ENCODE measurements at regions not wholly inside any gene's neighbourhood (a gene's known extent, or its start where the extent isn't known, plus 50 kb on each side); places are given as distances from the start of the nearest gene placed in this dataset.

DNA sequence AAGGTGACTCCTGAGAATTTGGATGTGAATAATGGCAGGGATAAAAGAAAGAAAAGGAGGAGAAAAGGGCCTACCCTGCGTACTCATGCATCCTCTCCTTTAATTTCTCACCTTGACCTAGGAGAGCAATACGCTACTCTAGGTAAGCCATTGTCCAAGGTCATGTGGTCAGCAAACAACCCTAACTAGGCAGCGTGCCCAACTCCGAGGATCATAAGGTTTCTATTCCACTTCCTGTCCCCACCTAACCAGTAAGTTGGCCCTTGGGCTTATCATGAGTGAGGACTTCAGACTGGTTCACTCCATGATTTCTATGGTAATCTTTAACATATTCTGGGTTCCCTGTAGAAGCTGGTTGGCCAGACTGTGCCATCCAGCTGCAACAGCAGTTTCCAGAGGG is 315.1 kb upstream of the CCL2 start:
- no peak for DNase-seq (ENCODE audit: low read depth, low spot score)
- TF ChIP-seq, protein P1, sequence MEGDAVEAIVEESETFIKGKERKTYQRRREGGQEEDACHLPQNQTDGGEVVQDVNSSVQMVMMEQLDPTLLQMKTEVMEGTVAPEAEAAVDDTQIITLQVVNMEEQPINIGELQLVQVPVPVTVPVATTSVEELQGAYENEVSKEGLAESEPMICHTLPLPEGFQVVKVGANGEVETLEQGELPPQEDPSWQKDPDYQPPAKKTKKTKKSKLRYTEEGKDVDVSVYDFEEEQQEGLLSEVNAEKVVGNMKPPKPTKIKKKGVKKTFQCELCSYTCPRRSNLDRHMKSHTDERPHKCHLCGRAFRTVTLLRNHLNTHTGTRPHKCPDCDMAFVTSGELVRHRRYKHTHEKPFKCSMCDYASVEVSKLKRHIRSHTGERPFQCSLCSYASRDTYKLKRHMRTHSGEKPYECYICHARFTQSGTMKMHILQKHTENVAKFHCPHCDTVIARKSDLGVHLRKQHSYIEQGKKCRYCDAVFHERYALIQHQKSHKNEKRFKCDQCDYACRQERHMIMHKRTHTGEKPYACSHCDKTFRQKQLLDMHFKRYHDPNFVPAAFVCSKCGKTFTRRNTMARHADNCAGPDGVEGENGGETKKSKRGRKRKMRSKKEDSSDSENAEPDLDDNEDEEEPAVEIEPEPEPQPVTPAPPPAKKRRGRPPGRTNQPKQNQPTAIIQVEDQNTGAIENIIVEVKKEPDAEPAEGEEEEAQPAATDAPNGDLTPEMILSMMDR (IDR thresholded peaks at IDR 0.05; ENCODE audit: low read depth, low read length), result no peak
- Histone ChIP-seq H3K27ac (ENCODE audit: low read depth, low read length) (no peak overlapping the region), H3K9me3 (ENCODE audit: control insufficient read depth, insufficient read depth, low read length) (peaks cover 13% of the 10 kb centered on the region), H3K4me3 (ENCODE audit: low read depth, low read length) (no peak overlapping the region), H3K27me3 (ENCODE audit: control insufficient read depth, insufficient read depth, low read length) (no peaks in the 10 kb centered on the region)
- POLR2A ChIA-PET, result no interaction called here
- CTCF ChIA-PET, result no interaction called here

DNA sequence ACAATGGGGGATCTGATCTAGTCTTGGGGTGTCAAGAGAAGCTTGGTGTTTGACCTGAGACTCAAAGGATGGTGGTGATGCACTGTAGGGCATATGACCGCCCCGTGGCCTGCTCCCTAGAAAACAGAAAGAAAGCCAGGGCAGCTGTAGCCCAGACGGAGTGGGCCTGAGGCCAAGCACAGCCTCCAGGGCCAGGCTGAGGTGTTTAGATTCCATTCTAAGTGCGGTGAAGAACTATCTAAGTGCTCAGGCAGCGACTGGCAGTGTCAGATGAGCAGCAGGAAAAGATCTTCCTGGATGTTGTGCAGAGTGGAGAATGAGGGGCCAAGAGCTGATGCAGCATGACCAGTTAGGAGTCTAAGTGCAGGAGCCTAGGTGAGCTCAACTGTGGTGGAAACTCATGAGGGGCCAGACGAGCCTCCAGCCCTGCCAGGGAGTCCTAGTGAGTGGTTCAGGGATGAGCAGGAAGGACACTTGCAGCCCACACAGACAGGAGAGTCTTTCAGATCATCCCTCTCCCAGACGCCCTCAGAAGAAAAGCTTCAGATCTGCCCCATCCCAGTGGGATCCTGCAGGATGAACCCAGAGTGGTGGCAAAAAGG is 314.2 kb upstream of the CCL2 start:
- H3K9me3 ChIP-seq (ENCODE audit: control insufficient read depth, insufficient read depth, low read length), result peaks cover 12% of the 10 kb centered on the region
- no peak for DNase-seq (ENCODE audit: low read depth, low spot score)
- no peak overlapping the region for H3K4me3 ChIP-seq (ENCODE audit: low read depth, low read length)
- CTCF ChIA-PET, result no interaction called here
- TF ChIP-seq, protein P1 (IDR thresholded peaks at IDR 0.05; ENCODE audit: low read depth, low read length), result no peak
- no peak overlapping the region for H3K27ac ChIP-seq (ENCODE audit: low read depth, low read length)
- POLR2A ChIA-PET, result no interaction called here
- no peaks in the 10 kb centered on the region for H3K27me3 ChIP-seq (ENCODE audit: control insufficient read depth, insufficient read depth, low read length)

DNA sequence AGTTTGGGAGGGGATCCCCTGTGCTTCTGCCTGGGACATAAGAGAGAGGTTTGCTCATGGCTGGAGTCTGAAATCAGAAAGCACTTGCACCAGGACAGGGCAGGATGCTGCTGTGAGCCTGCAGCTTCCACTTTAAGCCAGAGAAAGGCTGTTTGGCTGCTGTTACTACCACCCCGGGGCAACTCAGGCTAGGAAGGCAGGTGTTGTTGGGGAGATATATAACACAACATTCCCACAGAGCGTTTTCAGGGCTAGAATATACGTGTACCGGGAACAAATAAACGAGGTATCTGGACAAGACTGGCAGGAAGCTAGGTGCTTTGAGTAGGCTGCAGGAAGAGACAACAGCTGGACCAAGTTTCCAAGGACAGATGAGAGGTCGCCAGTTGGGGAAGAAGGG is 313.3 kb upstream of the CCL2 start:
- TF ChIP-seq, protein P1 (IDR thresholded peaks at IDR 0.05; ENCODE audit: low read depth, low read length), result no peak
- no peak for DNase-seq (ENCODE audit: low read depth, low spot score)
- H3K4me3 ChIP-seq (ENCODE audit: low read depth, low read length), result no peak overlapping the region
- POLR2A ChIA-PET, result no interaction called here
- CTCF ChIA-PET, result no interaction called here
- H3K9me3 ChIP-seq (ENCODE audit: control insufficient read depth, insufficient read depth, low read length), result peaks cover 12% of the 10 kb centered on the region
- H3K27me3 ChIP-seq (ENCODE audit: control insufficient read depth, insufficient read depth, low read length), result no peaks in the 10 kb centered on the region
- no peak overlapping the region for H3K27ac ChIP-seq (ENCODE audit: low read depth, low read length)

DNA sequence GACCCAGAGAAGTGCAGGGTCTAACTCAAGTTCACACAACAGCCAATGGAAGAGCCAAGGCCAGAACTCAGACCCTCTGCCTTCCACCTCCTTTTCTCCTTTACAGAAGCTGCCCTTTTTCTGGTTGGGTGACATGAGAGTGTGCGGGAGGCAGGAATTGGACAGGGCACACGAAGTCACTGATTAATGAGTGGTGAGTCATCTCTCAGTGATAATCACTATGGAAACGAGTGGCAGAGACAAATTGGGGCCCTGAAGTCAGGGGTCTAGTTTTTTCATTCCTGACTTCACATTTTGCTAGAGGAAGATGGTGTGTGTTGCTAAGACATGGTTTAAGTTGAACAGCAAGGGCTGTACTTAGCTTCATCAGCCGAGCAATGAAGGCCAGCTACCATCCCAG is 312.7 kb upstream of the CCL2 start:
- DNase-seq (ENCODE audit: low read depth, low spot score), result no peak
- Histone ChIP-seq H3K4me3 (ENCODE audit: low read depth, low read length) (no peak overlapping the region), H3K27me3 (ENCODE audit: control insufficient read depth, insufficient read depth, low read length) (no peaks in the 10 kb centered on the region), H3K9me3 (ENCODE audit: control insufficient read depth, insufficient read depth, low read length) (peaks cover 12% of the 10 kb centered on the region), H3K27ac (ENCODE audit: low read depth, low read length) (no peak overlapping the region)
- TF ChIP-seq, protein P1 (IDR thresholded peaks at IDR 0.05; ENCODE audit: low read depth, low read length), result no peak
- ChIA-PET POLR2A (no interaction called here), CTCF (no interaction called here)

DNA sequence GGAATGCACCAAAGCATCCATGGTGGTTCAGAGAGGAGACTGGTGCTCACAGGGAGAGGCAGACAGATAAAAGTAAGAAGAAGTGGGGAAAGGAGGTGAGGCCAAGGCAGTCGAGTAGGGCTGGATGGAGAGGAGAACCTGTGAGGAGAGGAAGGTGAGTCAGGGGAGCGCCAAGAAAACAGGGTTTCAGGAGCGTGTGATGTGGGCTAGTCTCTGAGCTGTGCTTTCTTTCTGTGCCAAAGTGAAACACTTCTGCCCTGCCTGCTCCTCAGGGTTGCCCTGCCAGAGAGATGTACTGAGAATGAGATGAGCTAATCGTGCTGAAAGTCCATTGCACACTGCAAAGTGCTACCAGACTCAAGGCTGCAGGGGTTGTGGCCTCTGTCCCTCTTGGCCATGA is 310.7 kb upstream of the CCL2 start:
- TF ChIP-seq, protein P1 (IDR thresholded peaks at IDR 0.05; ENCODE audit: low read depth, low read length), result no peak
- Histone ChIP-seq H3K27ac (ENCODE audit: low read depth, low read length) (no peak overlapping the region), H3K9me3 (ENCODE audit: control insufficient read depth, insufficient read depth, low read length) (peaks cover 13% of the 10 kb centered on the region; the same call in 1 of the 2 replicates), H3K4me3 (ENCODE audit: low read depth, low read length) (no peak overlapping the region), H3K27me3 (ENCODE audit: control insufficient read depth, insufficient read depth, low read length) (no peaks in the 10 kb centered on the region)
- CTCF ChIA-PET, result no interaction called here
- POLR2A ChIA-PET, result no interaction called here
- DNase-seq (ENCODE audit: low read depth, low spot score), result no peak

Measured in AG04450 (cell line).